GM13976 (cell line): ENCODE measurements at regions not wholly inside any gene's neighbourhood (a gene's known extent, or its start where the extent isn't known, plus 50 kb on each side); places are given as distances from the start of the nearest gene placed in this dataset.

ENCODE experiments used
- DNase-seq: peaks from one replicate; pipeline ENCODE4 v3.0.0; 2012; ENCODE audit warnings: low spot score
- CTCF ChIP-seq: IDR thresholded peaks from 2 replicates; pipeline ENCODE4 v1.5.1; 2012; ENCODE audit warnings: borderline replicate concordance, mild to moderate bottlenecking; ENCODE audit not compliant: insufficient read depth; ENCODE audit errors: extremely low read depth, missing control alignments, control extremely low read depth
- in situ Hi-C: fragments of 300-500 bp; cut with MboI; formaldehyde crosslinking; loops from one replicate; pipeline ENCODE4 v1.12.0; 2022; ENCODE audit warnings: low sequenced_read_pairs, mixed read lengths, inconsistent platforms; ENCODE audit not compliant: unreplicated experiment

GRCh38 chr6:99867026-99867425, 127.0 kb downstream of the MCHR2 start:
- no peak for TF ChIP-seq CTCF
- DNase-seq, result no peak
- in situ Hi-C loops, result loop anchor here (25.0 kb wide), 1 partner anchor 220 kb away; no protein-coding TSS in a partner anchor

- peak; percentile 46 for DNase-seq
- in situ Hi-C loops, result loop anchor here (25.0 kb wide), 1 partner anchor 219 kb away; no protein-coding TSS in a partner anchor
- TF ChIP-seq CTCF, result peak; percentile 80
Observed at GRCh38 chr6:99868074-99868702, 125.8 kb downstream of the MCHR2 start.
